Colonic mucosa (tissue), 4 donors: ENCODE measurements at regions not wholly inside any gene's neighbourhood (a gene's known extent, or its start where the extent isn't known, plus 50 kb on each side); places are given as distances from the start of the nearest gene placed in this dataset.

ENCODE experiments used
- DNase-seq: peaks from one replicate; pipeline ENCODE4 v3.0.0-alpha.2; 2020
- H3K27ac ChIP-seq: fragments of 200-600 bp; one replicate; pipeline ENCODE4 v1.8.0; 2021
- H3K27me3 ChIP-seq: fragments of 200-600 bp; one replicate; pipeline ENCODE4 v1.8.0; 2021
- H3K36me3 ChIP-seq: fragments of 200-600 bp; one replicate; pipeline ENCODE4 v1.8.0; 2021
- H3K4me1 ChIP-seq: fragments of 200-600 bp; one replicate; pipeline ENCODE4 v1.8.0; 2021; ENCODE audit warnings: mild to moderate bottlenecking
- H3K4me3 ChIP-seq: fragments of 200-600 bp; one replicate; pipeline ENCODE4 v1.8.0; 2021
- H3K9ac ChIP-seq, 2 donors: one replicate each; pipeline ENCODE4 v1.7.0; 2013; ENCODE audit warnings: control low read depth in 2 of 2, low read depth in 2 of 2, low read length in 2 of 2
- H3K9me3 ChIP-seq: fragments of 200-600 bp; one replicate; pipeline ENCODE4 v1.8.0; 2021
- intact Hi-C: fragments of 100-400 bp; cut with DNase I; formaldehyde crosslinking; loops from one replicate; pipeline ENCODE4 v1.14.1; 2022
- TF ChIP-seq, protein P1 (sequence below): fragments of 200-600 bp; IDR thresholded peaks from one replicate; pipeline ENCODE4 v1.8.0; 2022; ENCODE audit warnings: antibody characterized with exemption, mild to moderate bottlenecking
- donor health status: healthy.
- donor health status: DM: no; HTN: no; CAD: no.
- donor health status: DM: no; HTN: no; CAD: no.

DNA sequence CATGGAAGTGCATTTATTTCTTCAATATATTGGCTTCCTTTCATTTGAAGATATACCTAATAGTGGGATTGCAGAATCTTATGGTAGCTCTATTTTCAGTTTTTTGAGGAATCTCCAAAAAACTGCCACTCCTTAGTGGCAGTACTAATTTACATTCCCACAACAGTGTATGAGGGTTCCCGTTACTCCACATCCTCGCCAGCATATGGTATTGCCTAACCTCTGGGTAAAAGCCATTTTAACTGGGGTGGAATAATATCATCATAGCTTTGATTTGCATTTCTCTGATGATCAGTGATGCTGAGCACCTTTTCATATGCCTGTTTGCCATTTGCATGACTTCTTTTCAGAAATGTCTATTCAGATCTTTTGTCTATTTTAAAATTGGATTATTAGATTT lies 471.9 kb upstream of the UBE2E3 start:
- Histone ChIP-seq H3K27ac (no peak overlapping the region), H3K36me3 (no peaks in the 10 kb centered on the region), H3K4me3 (no peak overlapping the region), H3K27me3 (no peaks in the 10 kb centered on the region), H3K9me3 (no peaks in the 10 kb centered on the region), H3K9ac (no peak overlapping the region), H3K4me1 (no peaks in the 10 kb centered on the region)
- TF ChIP-seq, protein P1, sequence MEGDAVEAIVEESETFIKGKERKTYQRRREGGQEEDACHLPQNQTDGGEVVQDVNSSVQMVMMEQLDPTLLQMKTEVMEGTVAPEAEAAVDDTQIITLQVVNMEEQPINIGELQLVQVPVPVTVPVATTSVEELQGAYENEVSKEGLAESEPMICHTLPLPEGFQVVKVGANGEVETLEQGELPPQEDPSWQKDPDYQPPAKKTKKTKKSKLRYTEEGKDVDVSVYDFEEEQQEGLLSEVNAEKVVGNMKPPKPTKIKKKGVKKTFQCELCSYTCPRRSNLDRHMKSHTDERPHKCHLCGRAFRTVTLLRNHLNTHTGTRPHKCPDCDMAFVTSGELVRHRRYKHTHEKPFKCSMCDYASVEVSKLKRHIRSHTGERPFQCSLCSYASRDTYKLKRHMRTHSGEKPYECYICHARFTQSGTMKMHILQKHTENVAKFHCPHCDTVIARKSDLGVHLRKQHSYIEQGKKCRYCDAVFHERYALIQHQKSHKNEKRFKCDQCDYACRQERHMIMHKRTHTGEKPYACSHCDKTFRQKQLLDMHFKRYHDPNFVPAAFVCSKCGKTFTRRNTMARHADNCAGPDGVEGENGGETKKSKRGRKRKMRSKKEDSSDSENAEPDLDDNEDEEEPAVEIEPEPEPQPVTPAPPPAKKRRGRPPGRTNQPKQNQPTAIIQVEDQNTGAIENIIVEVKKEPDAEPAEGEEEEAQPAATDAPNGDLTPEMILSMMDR, result no peak
- intact Hi-C loops, result no loop called here
- DNase-seq, result no peak

DNA sequence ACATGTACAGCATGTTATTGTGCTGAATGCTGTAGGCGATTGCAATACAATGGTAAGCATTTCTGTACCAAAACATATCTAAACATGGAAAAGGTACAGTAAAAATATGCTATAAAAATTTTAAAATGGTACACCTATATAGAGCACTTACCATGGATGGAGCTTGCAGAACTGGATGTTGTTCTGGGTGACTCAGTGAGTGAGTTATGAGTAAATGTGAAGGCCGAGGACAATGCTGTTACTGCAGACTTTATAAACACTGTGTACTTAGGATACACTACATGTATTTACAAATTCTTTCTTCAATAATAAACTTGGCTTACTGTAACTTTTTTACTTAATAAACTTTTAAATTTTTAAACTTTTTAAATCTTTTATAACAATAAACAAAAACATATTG lies 473.4 kb upstream of the UBE2E3 start:
- no peak for DNase-seq
- Histone ChIP-seq H3K9ac (no peak overlapping the region), H3K4me1 (no peaks in the 10 kb centered on the region), H3K9me3 (no peaks in the 10 kb centered on the region), H3K27ac (no peak overlapping the region), H3K4me3 (no peak overlapping the region), H3K36me3 (no peaks in the 10 kb centered on the region), H3K27me3 (no peaks in the 10 kb centered on the region)
- TF ChIP-seq, protein P1, result no peak
- intact Hi-C loops, result no loop called here

DNA sequence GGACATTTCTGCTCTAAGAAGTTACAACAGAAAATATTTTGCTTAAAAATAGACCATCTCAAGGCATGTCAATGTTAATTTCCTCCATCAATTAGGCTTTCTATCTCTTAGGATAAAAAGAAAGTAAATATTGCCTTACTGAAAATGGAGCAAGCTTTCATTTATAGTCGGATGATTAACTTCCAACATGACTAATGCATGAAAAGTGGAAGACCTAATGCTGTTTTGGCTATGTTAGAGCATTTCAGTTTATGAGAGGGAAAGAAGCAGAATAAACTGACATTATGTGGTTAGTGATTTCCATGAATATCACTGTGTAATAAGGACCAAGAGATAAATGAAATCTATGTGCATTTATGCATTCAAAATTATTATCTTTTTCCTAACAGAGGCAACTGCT lies 475.2 kb upstream of the UBE2E3 start:
- Histone ChIP-seq H3K9me3 (no peaks in the 10 kb centered on the region), H3K36me3 (no peaks in the 10 kb centered on the region), H3K27ac (no peak overlapping the region), H3K4me1 (no peaks in the 10 kb centered on the region), H3K27me3 (no peaks in the 10 kb centered on the region), H3K4me3 (no peak overlapping the region), H3K9ac (no peak overlapping the region)
- no peak for DNase-seq
- TF ChIP-seq, protein P1, result no peak
- intact Hi-C loops, result no loop called here

DNA sequence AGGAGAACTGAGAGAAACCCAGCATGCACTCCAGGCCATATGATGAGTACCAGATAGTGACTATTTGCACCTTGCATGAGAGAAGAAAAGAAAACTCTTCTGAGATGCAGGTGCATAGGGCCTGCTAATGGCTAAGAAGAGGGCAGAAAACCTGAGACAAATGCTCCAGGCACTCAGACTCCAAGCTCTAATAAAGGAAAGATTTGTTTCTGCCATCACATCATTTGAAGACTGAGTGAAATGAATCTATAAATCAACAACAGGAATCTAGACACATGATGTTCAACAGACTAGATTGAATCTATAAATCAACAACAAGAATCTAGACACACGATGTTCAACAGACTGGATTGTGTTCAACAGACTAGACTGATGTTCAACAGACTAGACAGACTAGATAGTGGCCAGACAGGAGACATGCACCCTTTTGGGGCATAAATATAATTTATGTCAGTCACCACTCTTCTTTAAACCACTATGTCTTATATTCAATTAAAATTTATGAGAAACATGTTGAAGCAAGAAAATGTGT lies 482.7 kb upstream of the UBE2E3 start:
- TF ChIP-seq, protein P1, result no peak

DNA sequence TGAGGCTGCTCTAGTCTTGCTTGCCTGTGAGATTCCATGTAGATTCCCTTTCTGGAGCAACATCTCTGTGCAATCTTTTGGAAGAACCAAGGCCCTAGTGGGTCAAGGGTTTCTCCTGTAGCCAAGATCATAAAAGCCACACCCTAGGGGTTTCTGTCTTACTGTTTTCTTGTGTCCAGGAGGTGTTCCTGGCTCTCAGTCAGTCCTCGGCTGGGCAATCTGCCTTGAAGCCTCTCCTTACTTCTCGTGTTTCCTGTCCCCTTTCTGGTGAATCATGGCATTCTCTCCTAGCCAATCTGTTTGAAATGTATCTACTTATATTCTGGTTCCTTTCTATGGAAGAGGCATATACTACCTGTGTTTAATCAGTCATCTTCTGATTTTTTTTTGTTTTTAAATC lies 484.8 kb upstream of the UBE2E3 start:
- TF ChIP-seq, protein P1, result no peak
- Histone ChIP-seq H3K36me3 (no peaks in the 10 kb centered on the region), H3K9me3 (no peaks in the 10 kb centered on the region), H3K27me3 (no peaks in the 10 kb centered on the region), H3K27ac (no peak overlapping the region), H3K4me3 (no peak overlapping the region), H3K4me1 (no peaks in the 10 kb centered on the region), H3K9ac (no peak overlapping the region)
- DNase-seq, result no peak
- intact Hi-C loops, result no loop called here

More for the DNA sequence above, 482.7 kb upstream of the UBE2E3 start:
- no peak overlapping the region for H3K9ac ChIP-seq
- H3K27me3 ChIP-seq, result no peaks in the 10 kb centered on the region
- no peak for DNase-seq
- intact Hi-C loops, result no loop called here
- H3K9me3 ChIP-seq, result no peaks in the 10 kb centered on the region
- no peaks in the 10 kb centered on the region for H3K4me1 ChIP-seq
- H3K4me3 ChIP-seq, result no peak overlapping the region
- no peak overlapping the region for H3K27ac ChIP-seq
- H3K36me3 ChIP-seq, result no peaks in the 10 kb centered on the region

DNA sequence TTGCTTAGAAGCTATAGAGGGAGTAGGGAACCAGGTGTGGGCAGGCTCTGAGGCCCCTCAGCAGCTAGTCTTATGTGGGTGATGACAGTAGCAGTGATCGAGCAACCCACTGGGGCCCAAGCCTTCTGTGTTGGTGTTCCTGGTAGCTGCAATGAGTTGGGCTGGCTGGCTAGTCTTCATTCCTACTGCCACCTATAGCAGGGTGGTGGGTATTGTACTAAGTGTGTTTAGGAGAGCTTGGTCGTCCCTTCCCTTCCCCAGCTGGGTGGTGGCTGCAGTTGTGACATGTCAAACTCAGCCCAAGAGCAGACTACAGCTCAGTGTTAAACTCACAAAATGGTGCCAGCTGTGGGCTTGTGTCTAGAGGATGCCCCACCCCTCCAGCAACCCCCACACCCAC lies 486.1 kb upstream of the UBE2E3 start:
- intact Hi-C loops, result no loop called here
- Histone ChIP-seq H3K9ac (no peak overlapping the region), H3K9me3 (no peaks in the 10 kb centered on the region), H3K4me1 (no peaks in the 10 kb centered on the region), H3K36me3 (no peaks in the 10 kb centered on the region), H3K4me3 (no peak overlapping the region), H3K27me3 (no peaks in the 10 kb centered on the region), H3K27ac (no peak overlapping the region)
- TF ChIP-seq, protein P1, result no peak
- DNase-seq, result no peak
